T-helper 9 cell (primary cell): ENCODE measurements at regions not wholly inside any gene's neighbourhood (a gene's known extent, or its start where the extent isn't known, plus 50 kb on each side); places are given as distances from the start of the nearest gene placed in this dataset.

Experiments used
- DNase-seq: peaks from one replicate; pipeline ENCODE4 v3.0.0-alpha.2; 2020

- DNase-seq: no peak
Observed at GRCh38 chr4:180207921-180208320, 2035.3 kb upstream of the TENM3 start.

DNA sequence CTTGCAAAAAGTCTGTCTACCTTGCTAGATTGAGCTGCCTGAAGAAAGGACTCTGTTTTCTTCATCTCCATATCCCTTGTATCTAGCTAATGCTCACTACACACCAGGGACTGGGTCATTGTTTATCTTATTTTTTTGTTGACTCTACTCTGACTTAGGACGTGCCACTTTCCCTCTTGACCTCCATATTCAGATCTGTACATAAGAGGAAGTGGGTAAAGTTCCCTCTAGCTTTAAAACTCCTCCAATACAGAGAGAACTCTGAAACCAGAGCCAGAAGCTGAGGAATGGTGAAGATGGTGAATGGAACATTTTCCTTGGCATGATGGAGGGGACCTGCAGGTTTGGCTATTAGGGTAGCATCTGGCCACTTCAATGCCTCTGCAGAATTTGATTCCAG, 2026.1 kb upstream of the TENM3 start:
- no peak for DNase-seq

DNA sequence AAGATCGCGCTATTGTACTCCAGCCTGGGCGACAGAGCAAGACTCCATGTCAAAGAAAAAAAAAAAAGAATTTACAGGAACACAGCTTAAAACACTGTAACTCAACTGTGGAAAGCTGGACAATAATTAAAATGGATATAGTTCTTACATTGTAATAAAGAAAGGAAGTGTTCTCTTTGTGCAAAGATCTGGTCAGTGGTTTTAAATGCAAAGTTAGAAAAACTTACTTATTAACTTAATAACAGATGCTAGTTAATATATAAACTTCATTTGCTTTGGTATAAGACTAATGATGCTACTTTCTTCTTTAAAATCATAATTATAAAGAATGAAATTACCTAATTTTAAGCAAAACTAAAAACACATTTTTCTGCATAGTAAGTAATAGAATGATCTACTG, 2024.1 kb upstream of the TENM3 start:
- no peak for DNase-seq

GRCh38 chr4:180225977-180226376, 2017.2 kb upstream of the TENM3 start:
- DNase-seq: no peak

DNA sequence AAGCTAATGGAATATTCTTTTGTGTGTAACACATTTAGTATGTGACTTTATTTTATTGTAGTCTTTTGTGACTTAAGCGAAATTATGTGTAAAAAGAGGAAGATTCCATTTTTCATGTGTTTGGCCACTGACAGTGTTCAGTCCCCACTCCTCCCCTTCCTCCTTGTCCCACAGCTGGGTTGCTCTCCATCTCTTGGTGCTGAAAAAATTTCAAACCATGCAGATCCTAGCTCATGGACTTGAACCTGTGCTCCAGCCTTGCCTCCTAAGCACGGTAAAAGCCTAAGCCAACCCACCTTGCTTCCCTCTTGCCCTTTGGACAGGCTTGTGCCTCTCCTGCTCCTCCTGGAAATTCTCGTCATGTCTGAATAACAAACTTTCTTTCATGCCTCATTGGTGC, 2008.5 kb upstream of the TENM3 start:
- no peak for DNase-seq

- DNase-seq: no peak
Observed at GRCh38 chr4:180240670-180241069, 2002.5 kb upstream of the TENM3 start.

DNA sequence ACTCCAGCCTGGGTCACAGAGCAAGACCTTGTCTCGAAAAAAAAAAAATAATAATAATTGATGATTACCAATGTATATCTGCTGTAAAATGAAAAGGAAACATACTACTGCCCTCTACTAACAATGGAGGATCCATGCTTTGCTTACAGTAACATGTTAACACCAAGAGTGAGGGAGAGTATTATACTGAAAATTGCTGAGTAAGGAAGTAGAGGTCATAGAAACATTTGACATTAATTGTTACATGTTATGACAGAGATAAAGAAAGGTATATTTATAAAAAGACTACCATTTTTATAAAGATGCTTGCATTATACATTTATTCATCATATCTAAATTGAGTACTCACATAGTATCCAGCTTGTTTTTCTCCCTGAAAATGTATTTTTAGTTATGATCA, 1989.8 kb upstream of the TENM3 start:
- DNase-seq: no peak

DNA sequence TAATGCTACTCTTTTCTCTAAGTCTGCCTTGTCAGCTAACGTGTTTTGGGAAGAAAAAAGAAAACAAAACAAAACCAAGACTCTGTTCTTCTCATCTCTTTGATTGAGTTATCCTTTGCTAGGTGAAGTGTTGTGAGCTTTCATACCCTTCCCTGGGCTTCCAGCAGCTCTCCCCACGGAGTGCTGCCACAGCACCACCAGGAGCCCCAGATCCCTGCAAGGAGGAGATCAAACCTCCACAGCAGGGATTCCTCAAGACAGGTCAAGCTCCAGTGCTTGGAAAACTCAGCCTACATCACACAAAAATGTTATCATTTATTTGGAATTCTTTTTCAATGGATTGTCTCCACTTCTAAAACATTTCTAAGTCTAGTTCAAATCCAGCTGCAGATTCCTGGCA, 1981.9 kb upstream of the TENM3 start:
- DNase-seq: no peak

- DNase-seq: no peak
Observed at GRCh38 chr4:180280076-180280475, 1963.1 kb upstream of the TENM3 start.

GRCh38 chr4:180280726-180281297, 1962.4 kb upstream of the TENM3 start:
- no peak for DNase-seq

DNA sequence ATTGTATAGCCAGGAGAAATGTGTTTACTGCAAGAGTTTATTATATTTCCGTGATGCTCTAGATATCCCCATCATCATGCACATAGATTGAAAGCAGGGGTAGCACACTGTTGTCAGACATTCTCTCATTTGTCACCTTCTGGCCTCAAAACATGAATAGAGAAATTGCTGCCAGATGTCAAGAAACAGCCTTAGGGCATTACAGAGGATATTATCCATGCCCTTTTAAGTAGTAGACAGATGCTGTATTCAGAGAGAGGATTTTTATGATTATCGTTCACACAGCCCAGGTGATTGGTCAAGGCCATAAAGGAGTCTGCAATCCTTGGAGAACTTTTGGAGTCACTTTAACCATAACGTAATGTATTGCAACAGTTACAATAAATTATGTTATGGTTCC, 1961.5 kb upstream of the TENM3 start:
- DNase-seq: no peak

DNA sequence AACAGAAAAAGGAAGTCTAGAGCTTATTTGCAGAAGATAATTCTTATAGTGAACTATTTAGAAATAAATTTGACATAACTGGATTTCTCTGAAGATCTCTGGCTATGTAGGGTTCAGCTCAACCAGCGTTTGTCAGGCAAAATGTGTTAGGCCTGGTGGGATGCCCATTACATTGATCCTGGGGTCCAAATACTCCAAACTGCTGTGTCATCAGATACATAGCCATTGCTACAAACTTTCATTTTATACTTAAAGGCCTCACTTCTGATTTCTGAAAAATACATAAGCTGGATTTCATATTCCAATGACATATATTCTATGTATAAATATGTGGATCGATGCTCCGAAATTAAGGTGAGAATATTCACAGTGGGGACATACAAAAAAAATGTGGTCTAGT, 1958.9 kb upstream of the TENM3 start:
- DNase-seq: no peak

DNA sequence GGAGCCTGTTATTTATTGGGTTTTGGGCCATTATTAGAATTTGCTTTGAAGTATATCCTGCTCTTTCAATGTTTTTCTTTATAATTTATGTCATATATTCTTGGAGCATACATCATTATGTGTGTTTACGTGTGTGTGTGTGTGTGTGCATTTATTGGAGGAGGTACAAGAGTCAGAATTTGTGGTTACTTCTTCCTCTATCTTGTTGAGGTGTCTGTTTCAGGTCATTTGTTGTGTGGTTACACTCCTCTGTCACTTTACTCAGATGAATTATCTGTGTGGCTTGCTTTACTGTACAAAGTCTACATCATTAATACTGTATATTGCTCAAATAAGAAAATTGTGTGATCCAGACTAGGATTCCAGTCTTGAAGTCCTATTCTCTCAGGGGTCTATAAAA, 1957.4 kb upstream of the TENM3 start:
- DNase-seq: no peak

GRCh38 chr4:180292339-180292738, 1950.9 kb upstream of the TENM3 start:
- no peak for DNase-seq

DNA sequence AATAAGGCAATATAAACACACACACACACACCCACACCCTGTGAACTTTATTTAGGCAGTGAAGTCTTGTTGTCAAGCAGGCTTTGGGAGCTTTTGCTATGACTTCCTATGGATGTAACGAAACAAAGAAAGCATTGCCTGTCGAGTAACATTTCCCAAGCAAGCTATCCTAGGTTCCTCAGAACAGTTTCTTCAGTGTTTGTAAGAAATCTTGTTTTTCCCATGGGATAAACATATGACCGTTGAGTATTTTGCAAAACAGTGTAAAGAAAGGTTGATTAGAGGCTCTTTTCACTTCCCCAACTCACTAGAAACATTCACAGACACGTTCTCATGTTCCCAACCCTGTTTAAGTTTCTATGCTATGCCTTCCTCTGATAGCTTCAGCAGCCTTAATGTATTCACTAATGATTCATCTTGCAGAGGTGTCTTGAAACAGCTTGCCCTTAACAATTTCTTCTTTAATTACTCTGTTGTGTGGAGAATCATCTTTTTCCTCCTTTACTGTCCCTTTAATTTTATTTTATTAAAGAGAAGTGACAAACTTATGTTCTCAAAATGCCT, 1947.1 kb upstream of the TENM3 start:
- no peak for DNase-seq

DNA sequence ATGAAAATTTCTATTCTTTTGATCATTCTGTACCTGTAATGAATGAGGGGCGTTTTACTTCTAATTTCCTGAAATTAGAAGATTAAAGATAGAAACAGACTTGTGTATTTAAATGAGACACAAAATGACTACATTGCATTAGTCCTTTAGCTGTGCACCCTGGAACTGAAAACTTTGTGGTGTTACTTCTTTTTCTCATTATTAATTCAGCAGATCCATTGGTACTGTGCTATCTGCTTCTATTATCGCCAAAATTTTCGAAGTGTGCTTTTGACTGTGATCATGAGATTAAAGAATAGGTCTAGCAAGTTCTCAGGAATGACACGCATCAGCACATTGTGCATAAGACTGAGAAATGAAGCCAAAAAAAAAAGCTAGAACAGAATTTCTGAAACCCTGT, 1938.9 kb upstream of the TENM3 start:
- DNase-seq: no peak

DNA sequence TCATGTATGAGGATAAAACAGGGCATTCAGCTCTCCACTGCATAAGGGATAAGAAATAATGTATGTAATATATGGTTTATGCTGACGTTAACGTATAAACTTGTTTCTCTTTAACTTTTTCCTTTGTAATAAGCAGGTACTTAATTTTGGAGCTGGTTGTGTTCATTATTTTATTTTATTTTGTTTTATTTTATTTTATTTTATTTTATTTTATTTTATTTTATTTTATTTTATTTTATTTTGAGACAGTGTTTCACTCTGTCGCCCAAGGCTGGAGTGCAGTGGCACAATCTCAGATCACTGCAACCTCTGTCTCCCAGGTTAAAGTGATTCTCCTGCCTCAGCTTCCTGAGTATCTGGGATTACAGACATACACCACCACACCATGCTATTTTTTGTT, 1932.6 kb upstream of the TENM3 start:
- no peak for DNase-seq

- no peak for DNase-seq
Observed at GRCh38 chr4:180314972-180315371, 1928.2 kb upstream of the TENM3 start.

GRCh38 chr4:180330521-180330920, 1912.7 kb upstream of the TENM3 start:
- no peak for DNase-seq

DNA sequence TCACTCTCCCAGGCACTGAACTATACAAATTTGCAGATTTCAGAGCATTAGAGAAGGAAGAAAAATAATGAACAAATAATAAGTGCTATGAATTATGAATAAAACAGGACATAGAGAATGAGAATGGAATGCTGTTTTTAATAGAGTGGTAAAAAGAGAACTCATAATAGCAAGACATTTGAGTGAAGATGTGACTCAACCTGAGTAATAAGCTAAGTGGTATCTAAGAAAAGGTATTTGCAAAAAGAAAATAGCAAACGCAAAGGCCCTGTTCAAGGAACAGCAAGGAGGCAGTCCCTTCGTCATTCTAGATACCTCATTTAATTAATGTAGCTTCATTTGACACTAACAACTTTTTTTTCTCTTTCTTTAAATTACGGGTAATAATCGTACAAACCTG, 1910.0 kb upstream of the TENM3 start:
- DNase-seq: no peak

GRCh38 chr4:180335566-180335965, 1907.6 kb upstream of the TENM3 start:
- no peak for DNase-seq

- DNase-seq: no peak
Observed at GRCh38 chr4:180336494-180337090, 1906.6 kb upstream of the TENM3 start.

GRCh38 chr4:180341926-180342325, 1901.3 kb upstream of the TENM3 start:
- no peak for DNase-seq

GRCh38 chr4:180350901-180351300, 1892.3 kb upstream of the TENM3 start:
- DNase-seq: no peak

DNA sequence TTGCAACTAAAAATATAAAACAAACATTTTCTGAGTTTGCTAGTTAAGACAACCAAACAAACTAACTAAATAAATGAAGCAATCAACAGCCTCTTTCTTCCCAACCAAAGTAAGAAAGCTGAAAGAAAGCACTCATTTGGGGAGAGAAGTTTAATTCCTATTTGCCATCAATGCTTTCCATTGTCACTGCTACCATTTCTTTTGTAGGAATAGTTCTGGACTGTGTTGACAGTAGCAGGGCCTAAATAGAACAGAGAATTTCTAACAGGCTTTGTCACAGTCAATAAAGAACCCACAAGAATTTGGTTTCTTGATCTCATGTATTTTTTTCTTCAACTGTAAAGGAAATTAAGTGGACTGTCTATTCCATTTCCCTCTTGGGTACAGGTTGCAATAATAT, 1886.4 kb upstream of the TENM3 start:
- DNase-seq: no peak
